H9 (cell line): ENCODE measurements at regions not wholly inside any gene's neighbourhood (a gene's known extent, or its start where the extent isn't known, plus 50 kb on each side); places are given as distances from the start of the nearest gene placed in this dataset.

ENCODE experiments used
- DNase-seq: peaks from one replicate; pipeline ENCODE4 v3.0.0-alpha.2; 2017
- H2AFZ ChIP-seq: one replicate; pipeline ENCODE4 v1.6.1; 2013; ENCODE audit warnings: mild to moderate bottlenecking, low read length, control low read depth, moderate library complexity
- H2AK5ac ChIP-seq: 2 replicates; pipeline ENCODE4 v1.6.1; 2013; ENCODE audit warnings: low read length, control low read depth, mixed read lengths; ENCODE audit not compliant: insufficient read length
- H2BK120ac ChIP-seq: one replicate; pipeline ENCODE4 v1.6.1; 2013; ENCODE audit warnings: low read depth, mild to moderate bottlenecking, low read length, control low read depth, inconsistent platforms; ENCODE audit not compliant: poor library complexity, severe bottlenecking
- H2BK12ac ChIP-seq: 2 replicates; pipeline ENCODE4 v1.6.1; 2013; ENCODE audit warnings: low read length, control low read depth, mixed read lengths, low read depth; ENCODE audit not compliant: insufficient read length
- H2BK15ac ChIP-seq: 2 replicates; pipeline ENCODE4 v1.6.1; 2013; ENCODE audit warnings: low read depth, low read length, control low read depth
- H2BK20ac ChIP-seq: one replicate; pipeline ENCODE4 v1.6.1; 2013; ENCODE audit warnings: low read depth, mild to moderate bottlenecking, low read length, control low read depth, inconsistent platforms; ENCODE audit not compliant: poor library complexity, severe bottlenecking
- H2BK5ac ChIP-seq: 2 replicates; pipeline ENCODE4 v1.6.1; 2013; ENCODE audit warnings: low read length, control low read depth, mixed read lengths; ENCODE audit not compliant: insufficient read length
- H3K14ac ChIP-seq: 2 replicates; pipeline ENCODE4 v1.6.1; 2013; ENCODE audit warnings: low read length, control low read depth; ENCODE audit not compliant: insufficient read depth
- H3K18ac ChIP-seq: 2 replicates; pipeline ENCODE4 v1.6.1; 2013; ENCODE audit warnings: low read depth, mild to moderate bottlenecking, mixed read lengths, low read length, control low read depth; ENCODE audit not compliant: insufficient read length
- H3K23ac ChIP-seq: 2 replicates; pipeline ENCODE4 v1.6.1; 2013; ENCODE audit warnings: low read length, control low read depth, mixed read lengths, low read depth; ENCODE audit not compliant: insufficient read length
- H3K23me2 ChIP-seq: 2 replicates; pipeline ENCODE4 v1.6.1; 2013; ENCODE audit warnings: low read depth, mild to moderate bottlenecking, mixed read lengths, low read length, control low read depth; ENCODE audit not compliant: insufficient read length, poor library complexity, severe bottlenecking
- H3K27ac ChIP-seq: 2 replicates; pipeline ENCODE4 v1.5.1; 2013; ENCODE audit warnings: low read length, control low read depth, mixed read lengths, low read depth; ENCODE audit not compliant: insufficient read length
- H3K27me3 ChIP-seq: 2 replicates; pipeline ENCODE4 v1.6.1; 2013; ENCODE audit warnings: low read length, control low read depth, inconsistent platforms; ENCODE audit not compliant: insufficient read depth
- H3K4ac ChIP-seq: 2 replicates; pipeline ENCODE4 v1.6.1; 2013; ENCODE audit warnings: low read depth, mild to moderate bottlenecking, control low read depth, inconsistent platforms, low read length, moderate library complexity
- H3K4me1 ChIP-seq: 2 replicates; pipeline ENCODE4 v1.6.1; 2013; ENCODE audit warnings: low read length, control low read depth, inconsistent platforms; ENCODE audit not compliant: insufficient read depth
- H3K4me2 ChIP-seq: 2 replicates; pipeline ENCODE4 v1.6.1; 2013; ENCODE audit warnings: low read length, control low read depth, mixed read lengths; ENCODE audit not compliant: insufficient read length, insufficient read depth
- H3K56ac ChIP-seq: 2 replicates; pipeline ENCODE4 v1.6.1; 2013; ENCODE audit warnings: low read depth, mild to moderate bottlenecking, mixed read lengths, low read length, control low read depth; ENCODE audit not compliant: insufficient read length
- H3K79me1 ChIP-seq: 2 replicates; pipeline ENCODE4 v1.6.1; 2013; ENCODE audit warnings: low read depth, mild to moderate bottlenecking, moderate library complexity, low read length, control low read depth, inconsistent platforms; ENCODE audit not compliant: insufficient read depth, poor library complexity, severe bottlenecking
- H3K79me2 ChIP-seq: 2 replicates; pipeline ENCODE4 v1.6.1; 2013; ENCODE audit warnings: low read length, control low read depth, inconsistent platforms; ENCODE audit not compliant: insufficient read depth
- H3K9ac ChIP-seq: 2 replicates; pipeline ENCODE4 v1.6.1; 2013; ENCODE audit warnings: low read length, control low read depth, mixed read lengths; ENCODE audit not compliant: insufficient read length; ENCODE audit errors: extremely low read depth
- H3K9me3 ChIP-seq: one replicate; pipeline ENCODE4 v1.6.1; 2013; ENCODE audit warnings: low read depth, low read length, inconsistent platforms; ENCODE audit not compliant: control insufficient read depth
- H3T11ph ChIP-seq: one replicate; pipeline ENCODE4 v1.6.1; 2013; ENCODE audit warnings: mild to moderate bottlenecking, low read length, control low read depth, inconsistent platforms
- H4K20me1 ChIP-seq: one replicate; pipeline ENCODE4 v1.6.1; 2013; ENCODE audit not compliant: control insufficient read depth, insufficient read length, insufficient read depth
- H4K5ac ChIP-seq: 2 replicates; pipeline ENCODE4 v1.6.1; 2013; ENCODE audit warnings: low read depth, mild to moderate bottlenecking, mixed read lengths, low read length, control low read depth; ENCODE audit not compliant: insufficient read length
- H4K8ac ChIP-seq: replicated peaks from 2 replicates; pipeline ENCODE4 v1.6.1; 2013; ENCODE audit warnings: low read length, control low read depth, mixed read lengths, low read depth; ENCODE audit not compliant: insufficient read length
- H4K91ac ChIP-seq: 2 replicates; pipeline ENCODE4 v1.6.1; 2013; ENCODE audit warnings: low read depth, mild to moderate bottlenecking, moderate library complexity, mixed read lengths, low read length, control low read depth; ENCODE audit not compliant: insufficient read length
- H3K27ac Mint-ChIP-seq, 3 experiments: 2 replicates in 2 of 3; 3 replicates in 1 of 3; pipeline ENCODE4 v1.8.0; 2020 to 2021; ENCODE audit warnings: mixed read lengths in 3 of 3, mild to moderate bottlenecking in 1 of 3, moderate library complexity in 1 of 3
- H3K27me3 Mint-ChIP-seq: 2 replicates; pipeline ENCODE4 v1.8.0; 2021; ENCODE audit warnings: low read depth, mild to moderate bottlenecking, moderate library complexity, mixed read lengths
- H3K36me3 Mint-ChIP-seq, 3 experiments: 2 replicates in 2 of 3; 3 replicates in 1 of 3; pipeline ENCODE4 v1.8.0; 2020 to 2021; ENCODE audit warnings: low read depth in 3 of 3, mixed read lengths in 3 of 3; ENCODE audit not compliant: insufficient read depth in 1 of 3
- H3K4me1 Mint-ChIP-seq, 2 experiments: 2 replicates each; pipeline ENCODE4 v1.8.0; 2020; ENCODE audit warnings: mixed read lengths in 2 of 2
- H3K4me3 Mint-ChIP-seq, 2 experiments: 2 replicates in 1 of 2; 3 replicates in 1 of 2; pipeline ENCODE4 v1.8.0; 2020 to 2021; ENCODE audit warnings: mild to moderate bottlenecking in 2 of 2, mixed read lengths in 2 of 2, moderate library complexity in 1 of 2
- H3K9me3 Mint-ChIP-seq, 2 experiments: 2 replicates in 1 of 2; 3 replicates in 1 of 2; pipeline ENCODE4 v1.8.0; 2020; ENCODE audit warnings: mild to moderate bottlenecking in 2 of 2, mixed read lengths in 2 of 2, moderate library complexity in 1 of 2
- TF ChIP-seq, protein P1 (sequence below): fragments of 200-600 bp; sonication (generic); conservative IDR thresholded peaks from 3 replicates; pipeline ENCODE4 v1.8.0; 2021; ENCODE audit warnings: antibody characterized with exemption, mild to moderate bottlenecking

DNA sequence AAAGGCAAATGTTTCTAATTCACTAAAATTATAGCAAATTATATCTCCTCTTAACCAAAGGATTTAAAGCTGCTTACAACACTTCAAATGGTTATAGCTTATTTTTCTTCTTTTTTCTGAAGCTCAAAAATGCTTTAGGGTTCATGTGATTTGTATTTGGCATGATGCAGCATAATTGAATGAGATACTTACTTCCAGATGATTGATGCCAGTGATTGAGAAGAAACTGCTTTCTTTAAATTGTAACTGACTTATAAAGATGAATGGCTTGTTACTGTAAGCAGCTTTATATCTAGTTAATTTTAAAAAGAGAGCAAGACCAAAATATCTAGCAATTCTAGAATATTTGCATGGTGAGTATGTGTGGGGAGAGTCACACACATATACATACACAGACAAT lies 270.7 kb upstream of the THRB start:
- Histone ChIP-seq H2BK15ac (no peak overlapping the region), H3K4me2 (no peak overlapping the region), H2AFZ (no peak overlapping the region), H3K27me3 (no peaks in the 10 kb centered on the region), H4K91ac (no peak overlapping the region), H3K4ac (no peak overlapping the region), H3K23me2 (no peaks in the 10 kb centered on the region), H3K23ac (no peak overlapping the region), H2BK5ac (no peak overlapping the region), H2BK12ac (no peak overlapping the region), H3T11ph (no peak overlapping the region), H3K79me2 (no peaks in the 10 kb centered on the region), H2BK120ac (no peak overlapping the region), H3K14ac (no peak overlapping the region), H3K4me1 (no peaks in the 10 kb centered on the region), H4K8ac (no peak overlapping the region), H3K18ac (no peak overlapping the region), H3K9me3 (no peaks in the 10 kb centered on the region), H4K5ac (no peak overlapping the region), H4K20me1 (no peaks in the 10 kb centered on the region), H2BK20ac (no peak overlapping the region), H3K56ac (no peak overlapping the region), H3K27ac (no peak overlapping the region), H3K79me1 (no peaks in the 10 kb centered on the region), H3K9ac (no peak overlapping the region), H2AK5ac (no peak overlapping the region)
- TF ChIP-seq, protein P1, sequence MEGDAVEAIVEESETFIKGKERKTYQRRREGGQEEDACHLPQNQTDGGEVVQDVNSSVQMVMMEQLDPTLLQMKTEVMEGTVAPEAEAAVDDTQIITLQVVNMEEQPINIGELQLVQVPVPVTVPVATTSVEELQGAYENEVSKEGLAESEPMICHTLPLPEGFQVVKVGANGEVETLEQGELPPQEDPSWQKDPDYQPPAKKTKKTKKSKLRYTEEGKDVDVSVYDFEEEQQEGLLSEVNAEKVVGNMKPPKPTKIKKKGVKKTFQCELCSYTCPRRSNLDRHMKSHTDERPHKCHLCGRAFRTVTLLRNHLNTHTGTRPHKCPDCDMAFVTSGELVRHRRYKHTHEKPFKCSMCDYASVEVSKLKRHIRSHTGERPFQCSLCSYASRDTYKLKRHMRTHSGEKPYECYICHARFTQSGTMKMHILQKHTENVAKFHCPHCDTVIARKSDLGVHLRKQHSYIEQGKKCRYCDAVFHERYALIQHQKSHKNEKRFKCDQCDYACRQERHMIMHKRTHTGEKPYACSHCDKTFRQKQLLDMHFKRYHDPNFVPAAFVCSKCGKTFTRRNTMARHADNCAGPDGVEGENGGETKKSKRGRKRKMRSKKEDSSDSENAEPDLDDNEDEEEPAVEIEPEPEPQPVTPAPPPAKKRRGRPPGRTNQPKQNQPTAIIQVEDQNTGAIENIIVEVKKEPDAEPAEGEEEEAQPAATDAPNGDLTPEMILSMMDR, result no peak
- DNase-seq, result no peak
- Mint-ChIP-seq H3K4me3 (no peak overlapping the region), H3K27ac (no peak overlapping the region), H3K36me3 (no peaks in the 10 kb centered on the region; a peak in 1 of 7 replicates), H3K9me3 (no peaks in the 10 kb centered on the region), H3K27me3 (no peaks in the 10 kb centered on the region), H3K4me1 (peaks cover 0 to 4% of the 10 kb centered on the region in 2 experiments; a peak in 1 of 4 replicates)
